Gastrocnemius medialis (tissue), 4 donors: ENCODE measurements at regions not wholly inside any gene's neighbourhood (a gene's known extent, or its start where the extent isn't known, plus 50 kb on each side); places are given as distances from the start of the nearest gene placed in this dataset.

Experiments
- ATAC-seq, 2 donors: fragments of 150-250 bp; one replicate each; pipeline ENCODE4 v1.9.1; 2016
- DNase-seq, 2 donors: peaks; one replicate each; pipeline ENCODE4 v3.0.0-alpha.2; 2019
- H3K27ac ChIP-seq, 4 donors: fragments of 200-600 bp; sonication (generic); 1 replicate in 1 of 4; 2 replicates in 3 of 4; pipeline ENCODE4 v1.5.1; 2016 to 2018; ENCODE audit warnings: mild to moderate bottlenecking in 2 of 4, moderate library complexity in 1 of 4
- H3K27me3 ChIP-seq, 3 donors: fragments of 200-600 bp; sonication (generic) in 2 of 3; 1 replicate in 1 of 3; 2 replicates in 2 of 3; pipeline versions ENCODE4 v1.5.1 to v1.6.0; 2016 to 2019; ENCODE audit warnings: mild to moderate bottlenecking in 1 of 3, moderate library complexity in 1 of 3
- H3K36me3 ChIP-seq, 2 donors: fragments of 200-600 bp; sonication (generic) in 1 of 2; one replicate each; pipeline ENCODE4 v1.5.1; 2017 to 2018
- H3K4me1 ChIP-seq, 2 donors: fragments of 200-600 bp; sonication (generic) in 1 of 2; one replicate each; pipeline ENCODE4 v1.5.1; 2016 to 2017; ENCODE audit warnings: mild to moderate bottlenecking in 2 of 2
- H3K4me3 ChIP-seq, 4 donors: fragments of 200-600 bp; sonication (generic) in 3 of 4; 1 replicate in 1 of 4; 2 replicates in 3 of 4; pipeline ENCODE4 v1.5.1; 2016 to 2019; ENCODE audit warnings: mild to moderate bottlenecking in 2 of 4
- H3K9me3 ChIP-seq, 3 donors: fragments of 200-600 bp; sonication (generic) in 2 of 3; 1 replicate in 1 of 3; 2 replicates in 2 of 3; pipeline ENCODE4 v1.5.1; 2016 to 2019
- POLR2A ChIP-seq, 2 donors: fragments of 450-650 bp; IDR thresholded peaks; one replicate each; pipeline ENCODE4 v1.6.1; 2017; ENCODE audit warnings: antibody characterized with exemption in 2 of 2, mild to moderate bottlenecking in 2 of 2, moderate library complexity in 2 of 2
- in situ Hi-C, 4 donors: fragments of 200-750 bp; cut with MboI; loops; one replicate each; pipeline versions ENCODE4 v1.15.0 to v1.8.0; 2017; ENCODE audit warnings: low sequenced_read_pairs in 4 of 4
- intact Hi-C: fragments of 100-400 bp; cut with DNase I; formaldehyde crosslinking; loops from one replicate; pipeline ENCODE4 v1.15.1; 2023; ENCODE audit warnings: low total_unique reads
- TF ChIP-seq, protein P1 (sequence below), 5 experiments: fragments of 450-650 bp in 3 of 5; fragments of 200-600 bp in 2 of 5; sonication (generic) in 2 of 5; IDR thresholded peaks in 4 of 5; conservative IDR thresholded peaks in 1 of 5; 1 replicate in 4 of 5; 2 replicates in 1 of 5; pipeline ENCODE4 v1.5.1; 2016 to 2019; ENCODE audit warnings: antibody characterized with exemption in 5 of 5, mild to moderate bottlenecking in 3 of 5, moderate library complexity in 3 of 5

DNA sequence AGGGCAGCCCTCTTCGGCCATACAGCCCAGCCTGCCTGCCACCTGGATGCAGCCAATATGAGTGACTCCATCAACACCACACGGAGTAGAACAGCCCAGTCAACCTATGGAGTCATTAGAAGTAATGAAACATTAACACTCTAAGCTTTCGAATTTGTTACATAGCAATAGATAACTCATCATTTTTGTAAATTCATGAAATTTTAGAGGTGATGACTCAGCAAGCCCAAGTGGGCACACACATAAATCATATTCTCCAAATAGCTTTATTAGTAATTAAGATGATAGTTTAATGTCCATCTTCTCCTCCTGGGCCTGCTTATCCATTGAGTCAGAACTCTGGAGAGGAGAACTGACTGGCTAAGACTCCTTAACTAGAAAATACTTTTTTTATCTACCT, 335.0 kb upstream of the KCNH8 start:
- no peak for TF ChIP-seq POLR2A (IDR thresholded peaks at IDR 0.05)
- TF ChIP-seq, protein P1, sequence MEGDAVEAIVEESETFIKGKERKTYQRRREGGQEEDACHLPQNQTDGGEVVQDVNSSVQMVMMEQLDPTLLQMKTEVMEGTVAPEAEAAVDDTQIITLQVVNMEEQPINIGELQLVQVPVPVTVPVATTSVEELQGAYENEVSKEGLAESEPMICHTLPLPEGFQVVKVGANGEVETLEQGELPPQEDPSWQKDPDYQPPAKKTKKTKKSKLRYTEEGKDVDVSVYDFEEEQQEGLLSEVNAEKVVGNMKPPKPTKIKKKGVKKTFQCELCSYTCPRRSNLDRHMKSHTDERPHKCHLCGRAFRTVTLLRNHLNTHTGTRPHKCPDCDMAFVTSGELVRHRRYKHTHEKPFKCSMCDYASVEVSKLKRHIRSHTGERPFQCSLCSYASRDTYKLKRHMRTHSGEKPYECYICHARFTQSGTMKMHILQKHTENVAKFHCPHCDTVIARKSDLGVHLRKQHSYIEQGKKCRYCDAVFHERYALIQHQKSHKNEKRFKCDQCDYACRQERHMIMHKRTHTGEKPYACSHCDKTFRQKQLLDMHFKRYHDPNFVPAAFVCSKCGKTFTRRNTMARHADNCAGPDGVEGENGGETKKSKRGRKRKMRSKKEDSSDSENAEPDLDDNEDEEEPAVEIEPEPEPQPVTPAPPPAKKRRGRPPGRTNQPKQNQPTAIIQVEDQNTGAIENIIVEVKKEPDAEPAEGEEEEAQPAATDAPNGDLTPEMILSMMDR (IDR thresholded peaks at IDR 0.05 in 4 of 5, conservative IDR thresholded peaks at IDR 0.05 in 1 of 5) = no peak
- Histone ChIP-seq H3K4me1 (no peaks in the 10 kb centered on the region), H3K9me3 (no peaks in the 10 kb centered on the region), H3K4me3 (no peak overlapping the region), H3K27ac (no peak overlapping the region), H3K27me3 (no peaks in the 10 kb centered on the region), H3K36me3 (no peaks in the 10 kb centered on the region)
- in situ Hi-C loops = no loop called here
- intact Hi-C loops = no loop called here
- no peak for ATAC-seq
- DNase-seq = no peak

DNA sequence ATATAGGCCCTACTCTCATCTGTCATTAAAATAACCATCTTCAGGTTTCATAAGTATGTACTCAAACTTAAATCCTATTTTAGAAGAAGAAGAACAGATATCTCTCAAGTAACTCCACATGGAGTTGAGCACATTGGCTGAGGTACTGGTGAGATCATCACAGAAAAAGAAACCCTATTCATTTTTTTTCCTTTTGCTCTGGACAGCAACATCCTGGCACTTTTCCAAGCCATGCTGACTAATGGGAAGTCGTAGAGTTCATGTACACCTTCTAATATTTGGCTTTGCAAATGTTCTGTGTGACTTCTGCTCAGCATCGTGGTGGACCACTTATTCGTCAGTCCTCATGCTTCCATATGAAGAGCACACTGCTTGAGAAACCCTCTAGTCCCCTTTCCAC, 336.0 kb upstream of the KCNH8 start:
- ATAC-seq (no peak), DNase-seq (no peak)
- H3K27ac ChIP-seq = no peak overlapping the region
- no peaks in the 10 kb centered on the region for H3K9me3 ChIP-seq
- H3K4me1 ChIP-seq = no peaks in the 10 kb centered on the region
- intact Hi-C loops (no loop called here), in situ Hi-C loops (no loop called here)
- TF ChIP-seq, protein P1 (IDR thresholded peaks at IDR 0.05 in 4 of 5, conservative IDR thresholded peaks at IDR 0.05 in 1 of 5) = no peak
- no peak for TF ChIP-seq POLR2A (IDR thresholded peaks at IDR 0.05)
- H3K36me3 ChIP-seq = no peaks in the 10 kb centered on the region
- H3K27me3 ChIP-seq = no peaks in the 10 kb centered on the region
- H3K4me3 ChIP-seq = no peak overlapping the region

DNA sequence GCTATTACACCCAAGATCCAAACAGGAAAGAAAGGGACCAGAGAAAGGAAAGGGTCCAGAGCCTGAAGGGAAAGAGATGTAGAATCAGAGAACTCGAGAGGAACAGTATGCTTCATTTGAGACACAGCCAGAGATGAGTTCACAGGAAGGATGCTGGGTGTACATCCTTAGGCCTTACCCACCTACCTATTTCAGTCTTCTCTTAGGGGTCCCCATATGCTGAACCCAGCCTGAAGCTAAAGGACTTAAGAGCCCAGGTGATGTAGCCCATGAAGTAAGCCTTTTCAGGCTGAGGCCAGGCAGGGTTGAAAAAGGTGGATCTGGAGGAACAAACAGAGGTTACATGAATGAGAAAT, 338.0 kb upstream of the KCNH8 start:
- TF ChIP-seq, protein P1 (IDR thresholded peaks at IDR 0.05 in 4 of 5, conservative IDR thresholded peaks at IDR 0.05 in 1 of 5) = no peak
- TF ChIP-seq POLR2A (IDR thresholded peaks at IDR 0.05) = no peak
- Histone ChIP-seq H3K27me3 (no peaks in the 10 kb centered on the region), H3K9me3 (no peaks in the 10 kb centered on the region), H3K36me3 (no peaks in the 10 kb centered on the region), H3K4me1 (no peaks in the 10 kb centered on the region), H3K27ac (no peak overlapping the region), H3K4me3 (no peak overlapping the region)
- intact Hi-C loops = no loop called here
- no peak for ATAC-seq
- no peak for DNase-seq
- in situ Hi-C loops = no loop called here

DNA sequence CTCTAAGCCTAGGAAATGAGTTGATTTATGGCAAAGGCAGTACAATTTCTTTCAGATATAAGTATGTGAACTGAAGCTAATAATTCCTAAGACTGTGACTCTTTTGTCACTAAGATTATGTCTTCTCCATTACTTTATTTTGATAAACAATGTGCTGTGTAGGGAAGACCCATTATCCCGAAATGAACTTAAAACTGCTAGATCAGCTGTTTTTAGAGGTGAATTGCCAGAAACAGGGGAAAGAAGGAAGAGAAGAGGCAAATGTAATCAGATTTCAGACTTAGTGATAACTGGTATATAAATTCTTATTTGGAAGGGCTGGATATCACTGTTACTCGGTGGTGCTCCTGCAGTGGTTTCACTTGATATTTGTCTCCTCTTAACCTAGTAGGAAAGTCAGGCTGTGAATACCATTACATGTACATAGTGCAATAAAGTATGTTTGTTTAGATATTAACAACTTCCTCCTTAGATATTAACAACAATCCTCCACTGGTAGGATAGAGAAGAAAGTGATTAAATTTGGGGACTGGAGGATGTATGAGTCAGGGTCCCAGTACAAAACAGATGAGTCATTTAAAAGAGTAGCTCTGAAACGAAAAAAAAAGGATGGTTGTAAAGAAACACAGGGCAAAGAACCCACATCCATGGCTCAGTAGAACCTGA, 338.5 kb upstream of the KCNH8 start:
- no peak for TF ChIP-seq POLR2A (IDR thresholded peaks at IDR 0.05)
- Histone ChIP-seq H3K27ac (no peak overlapping the region), H3K27me3 (no peaks in the 10 kb centered on the region), H3K4me1 (no peaks in the 10 kb centered on the region), H3K9me3 (no peaks in the 10 kb centered on the region), H3K36me3 (no peaks in the 10 kb centered on the region), H3K4me3 (no peak overlapping the region)
- intact Hi-C loops = no loop called here
- no peak for ATAC-seq
- no peak for DNase-seq
- in situ Hi-C loops = no loop called here

DNA sequence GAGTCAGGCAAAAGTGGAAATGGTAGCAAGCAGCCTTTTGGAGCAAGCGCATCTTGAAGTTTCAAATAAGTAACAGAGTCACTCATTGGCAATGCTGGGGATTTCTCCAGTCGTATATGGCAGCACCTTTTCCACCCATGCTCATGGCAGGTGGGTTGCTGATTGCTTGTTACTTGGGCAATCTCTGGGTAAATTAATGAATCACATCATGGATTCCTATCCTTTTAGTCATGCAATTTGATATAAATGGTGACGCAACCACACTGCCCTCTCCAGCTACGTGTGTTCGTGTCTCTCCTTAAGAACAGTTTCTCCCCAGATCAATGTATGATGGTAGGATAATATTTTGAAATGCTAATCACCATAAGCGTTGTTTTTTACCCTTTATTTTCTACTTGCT, 339.9 kb upstream of the KCNH8 start:
- Histone ChIP-seq H3K4me3 (no peak overlapping the region), H3K27ac (no peak overlapping the region), H3K27me3 (no peaks in the 10 kb centered on the region), H3K36me3 (no peaks in the 10 kb centered on the region), H3K9me3 (no peaks in the 10 kb centered on the region), H3K4me1 (no peaks in the 10 kb centered on the region)
- intact Hi-C loops = no loop called here
- in situ Hi-C loops = no loop called here
- DNase-seq (no peak), ATAC-seq (no peak)
- no peak for TF ChIP-seq POLR2A (IDR thresholded peaks at IDR 0.05)
- TF ChIP-seq, protein P1 (IDR thresholded peaks at IDR 0.05 in 4 of 5, conservative IDR thresholded peaks at IDR 0.05 in 1 of 5) = no peak
